ACC112 (cell line): ENCODE measurements at regions not wholly inside any gene's neighbourhood (a gene's known extent, or its start where the extent isn't known, plus 50 kb on each side); places are given as distances from the start of the nearest gene placed in this dataset.

Source experiments
- H2AFZ ChIP-seq: fragments of 200-600 bp; sonication (generic); one replicate; pipeline ENCODE4 v1.6.0; 2017; ENCODE audit warnings: antibody characterized with exemption, low read length; ENCODE audit not compliant: unreplicated experiment
- H3K27ac ChIP-seq: fragments of 200-600 bp; sonication (generic); 2 replicates; pipeline ENCODE4 v1.5.1; 2014; ENCODE audit warnings: low read depth, mild to moderate bottlenecking, antibody characterized with exemption, low read length, moderate library complexity
- H3K27me3 ChIP-seq: fragments of 200-600 bp; sonication (generic); 2 replicates; pipeline ENCODE4 v1.6.1; 2014; ENCODE audit warnings: mild to moderate bottlenecking, antibody characterized with exemption, low read length, moderate library complexity, mixed read lengths; ENCODE audit not compliant: insufficient read depth
- H3K36me3 ChIP-seq: fragments of 200-600 bp; sonication (generic); 2 replicates; pipeline ENCODE4 v1.6.1; 2016; ENCODE audit warnings: mild to moderate bottlenecking, antibody characterized with exemption, low read length, moderate library complexity, mixed read lengths; ENCODE audit not compliant: insufficient read depth
- H3K4me1 ChIP-seq: fragments of 200-600 bp; sonication (generic); one replicate; pipeline ENCODE4 v1.6.1; 2016; ENCODE audit warnings: low read length, mixed read lengths; ENCODE audit not compliant: insufficient read depth, unreplicated experiment, control insufficient read depth
- H3K4me3 ChIP-seq: fragments of 200-600 bp; sonication (generic); 2 replicates; pipeline ENCODE4 v1.5.1; 2014; ENCODE audit warnings: mild to moderate bottlenecking, low read depth, low read length
- H3K79me2 ChIP-seq: fragments of 200-600 bp; sonication (generic); one replicate; pipeline ENCODE4 v1.6.0; 2016; ENCODE audit warnings: low read length; ENCODE audit not compliant: control insufficient read depth, unreplicated experiment, insufficient read depth

GRCh38 chr14:98270201-98270600, 1001.8 kb downstream of the BCL11B start:
- Histone ChIP-seq H2AFZ (no peak overlapping the region), H3K4me3 (no peak overlapping the region), H3K27ac (no peak overlapping the region), H3K79me2 (no peaks in the 10 kb centered on the region), H3K4me1 (no peaks in the 10 kb centered on the region), H3K27me3 (no peaks in the 10 kb centered on the region), H3K36me3 (no peaks in the 10 kb centered on the region)

- Histone ChIP-seq H2AFZ (no peak overlapping the region), H3K36me3 (no peaks in the 10 kb centered on the region), H3K4me1 (no peaks in the 10 kb centered on the region), H3K27me3 (no peaks in the 10 kb centered on the region), H3K27ac (no peak overlapping the region), H3K4me3 (no peak overlapping the region), H3K79me2 (no peaks in the 10 kb centered on the region)
These were observed 997.4 kb downstream of the BCL11B start for GRCh38 chr14:98274596-98274995.

- no peaks in the 10 kb centered on the region for H3K27me3 ChIP-seq
- H3K36me3 ChIP-seq: no peaks in the 10 kb centered on the region
- no peak overlapping the region for H2AFZ ChIP-seq
These were observed 993.2 kb downstream of the BCL11B start for GRCh38 chr14:98278800-98279199.

GRCh38 chr14:98280436-98280835, 991.6 kb downstream of the BCL11B start:
- no peaks in the 10 kb centered on the region for H3K79me2 ChIP-seq
- no peaks in the 10 kb centered on the region for H3K27me3 ChIP-seq
- H3K36me3 ChIP-seq: no peaks in the 10 kb centered on the region
- no peak overlapping the region for H3K27ac ChIP-seq
- no peaks in the 10 kb centered on the region for H3K4me1 ChIP-seq
- H2AFZ ChIP-seq: no peak overlapping the region
- H3K4me3 ChIP-seq: no peak overlapping the region

More at GRCh38 chr14:98278800-98279199, 993.2 kb downstream of the BCL11B start:
- H3K4me3 ChIP-seq: no peak overlapping the region
- no peaks in the 10 kb centered on the region for H3K79me2 ChIP-seq
- no peak overlapping the region for H3K27ac ChIP-seq
- no peaks in the 10 kb centered on the region for H3K4me1 ChIP-seq

GRCh38 chr14:98288825-98289224, 983.2 kb downstream of the BCL11B start:
- Histone ChIP-seq H3K4me3 (no peak overlapping the region), H3K4me1 (no peaks in the 10 kb centered on the region), H3K79me2 (no peaks in the 10 kb centered on the region), H3K27ac (no peak overlapping the region), H2AFZ (no peak overlapping the region), H3K27me3 (no peaks in the 10 kb centered on the region), H3K36me3 (no peaks in the 10 kb centered on the region)

- H3K4me3 ChIP-seq: no peak overlapping the region
- no peaks in the 10 kb centered on the region for H3K36me3 ChIP-seq
- H2AFZ ChIP-seq: no peak overlapping the region
- H3K27ac ChIP-seq: no peak overlapping the region
- no peaks in the 10 kb centered on the region for H3K27me3 ChIP-seq
- H3K4me1 ChIP-seq: no peaks in the 10 kb centered on the region
- no peaks in the 10 kb centered on the region for H3K79me2 ChIP-seq
These were observed 981.4 kb downstream of the BCL11B start for GRCh38 chr14:98290596-98290995.

GRCh38 chr14:98292191-98292590, 979.8 kb downstream of the BCL11B start:
- H3K36me3 ChIP-seq: no peaks in the 10 kb centered on the region
- no peak overlapping the region for H2AFZ ChIP-seq
- no peaks in the 10 kb centered on the region for H3K4me1 ChIP-seq
- no peaks in the 10 kb centered on the region for H3K27me3 ChIP-seq
- no peaks in the 10 kb centered on the region for H3K79me2 ChIP-seq
- no peak overlapping the region for H3K27ac ChIP-seq
- H3K4me3 ChIP-seq: no peak overlapping the region

GRCh38 chr14:98293576-98293975, 978.4 kb downstream of the BCL11B start:
- no peak overlapping the region for H3K27ac ChIP-seq

GRCh38 chr14:98296895-98297294, 975.1 kb downstream of the BCL11B start:
- Histone ChIP-seq H3K36me3 (no peaks in the 10 kb centered on the region), H3K27ac (no peak overlapping the region), H3K27me3 (no peaks in the 10 kb centered on the region), H3K4me1 (no peaks in the 10 kb centered on the region), H3K79me2 (no peaks in the 10 kb centered on the region), H2AFZ (no peak overlapping the region), H3K4me3 (no peak overlapping the region)

More at GRCh38 chr14:98293576-98293975, 978.4 kb downstream of the BCL11B start:
- Histone ChIP-seq H3K4me1 (no peaks in the 10 kb centered on the region), H2AFZ (no peak overlapping the region), H3K79me2 (no peaks in the 10 kb centered on the region), H3K27me3 (no peaks in the 10 kb centered on the region), H3K4me3 (no peak overlapping the region), H3K36me3 (no peaks in the 10 kb centered on the region)

GRCh38 chr14:98297567-98297966, 974.4 kb downstream of the BCL11B start:
- H3K27me3 ChIP-seq: no peaks in the 10 kb centered on the region
- H2AFZ ChIP-seq: no peak overlapping the region
- no peaks in the 10 kb centered on the region for H3K79me2 ChIP-seq
- no peak overlapping the region for H3K27ac ChIP-seq
- H3K4me3 ChIP-seq: no peak overlapping the region
- H3K36me3 ChIP-seq: no peaks in the 10 kb centered on the region
- no peaks in the 10 kb centered on the region for H3K4me1 ChIP-seq

GRCh38 chr14:98298481-98299244, 973.3 kb downstream of the BCL11B start:
- Histone ChIP-seq H3K27me3 (no peaks in the 10 kb centered on the region), H3K79me2 (no peaks in the 10 kb centered on the region), H3K4me3 (no peak overlapping the region), H3K27ac (no peak overlapping the region), H2AFZ (no peak overlapping the region), H3K4me1 (no peaks in the 10 kb centered on the region), H3K36me3 (no peaks in the 10 kb centered on the region)
